Spleen (tissue), 11 donors: ENCODE measurements at regions not wholly inside any gene's neighbourhood (a gene's known extent, or its start where the extent isn't known, plus 50 kb on each side); places are given as distances from the start of the nearest gene placed in this dataset.
A peak's percentile ranks its signal among the peaks of the same experiment; 100 is the strongest.

Experiments
- DNase-seq: peaks from one replicate; pipeline ENCODE4 v3.0.0-alpha.2; 2020
- H3K27ac ChIP-seq, 8 donors: fragments of 200-600 bp; sonication (generic) in 7 of 8; 1 replicate in 4 of 8; 2 replicates in 4 of 8; pipeline versions ENCODE4 v1.5.0 to v1.8.0; 2016 to 2021; ENCODE audit warnings: inconsistent platforms in 4 of 8, mild to moderate bottlenecking in 4 of 8, moderate library complexity in 1 of 8
- H3K27me3 ChIP-seq, 7 donors: fragments of 200-600 bp; sonication (generic) in 6 of 7; replicated peaks in 1 of 7; 1 replicate in 4 of 7; 2 replicates in 3 of 7; pipeline versions ENCODE4 v1.5.0 to v1.8.0; 2016 to 2021; ENCODE audit warnings: inconsistent platforms in 3 of 7, mild to moderate bottlenecking in 1 of 7
- H3K36me3 ChIP-seq, 6 donors: fragments of 200-600 bp; sonication (generic) in 5 of 6; 1 replicate in 4 of 6; 2 replicates in 2 of 6; pipeline versions ENCODE4 v1.5.0 to v1.8.0; 2016 to 2021; ENCODE audit warnings: inconsistent platforms in 2 of 6
- H3K4me1 ChIP-seq, 6 donors: fragments of 200-600 bp; sonication (generic) in 5 of 6; 1 replicate in 3 of 6; 2 replicates in 3 of 6; pipeline versions ENCODE4 v1.5.0 to v1.8.0; 2016 to 2021; ENCODE audit warnings: inconsistent platforms in 3 of 6
- H3K4me3 ChIP-seq, 8 donors: fragments of 200-600 bp; sonication (generic) in 7 of 8; 1 replicate in 4 of 8; 2 replicates in 4 of 8; pipeline versions ENCODE4 v1.5.0 to v1.8.0; 2016 to 2021; ENCODE audit warnings: inconsistent platforms in 4 of 8, mild to moderate bottlenecking in 4 of 8, moderate library complexity in 2 of 8
- H3K9me3 ChIP-seq, 8 donors: fragments of 200-600 bp; sonication (generic) in 7 of 8; 1 replicate in 4 of 8; 2 replicates in 4 of 8; pipeline versions ENCODE4 v1.5.0 to v1.8.0; 2016 to 2021; ENCODE audit warnings: inconsistent platforms in 4 of 8
- POLR2A ChIP-seq, 3 donors: fragments of 450-650 bp; IDR thresholded peaks; one replicate each; pipeline ENCODE4 v1.5.1; 2017; ENCODE audit warnings: antibody characterized with exemption in 3 of 3, mild to moderate bottlenecking in 1 of 3
- POLR2AphosphoS5 ChIP-seq, 3 donors: sonication (generic); formaldehyde crosslinking; IDR thresholded peaks; one replicate each; pipeline ENCODE4 v1.5.1; 2017; ENCODE audit warnings: antibody characterized with exemption in 3 of 3
- WGBS, 5 donors: extraction: QIAGEN DNeasy Blood & Tissue Kit in 3 of 5; methylation state at CpG; one replicate each; pipeline versions ENCODE4 v1.1.5 to v1.1.7; 2013 to 2018; 5-methylcytosine and 5-hydroxymethylcytosine counted together
- intact Hi-C: fragments of 100-400 bp; cut with DNase I; formaldehyde crosslinking; loops from one replicate; pipeline ENCODE4 v1.15.0; 2023; ENCODE audit warnings: low total_unique reads
- TF ChIP-seq, protein P1 (sequence below), 11 experiments: fragments of 200-600 bp in 7 of 11; fragments of 450-650 bp in 4 of 11; sonication (generic) in 4 of 11; IDR thresholded peaks in 8 of 11; conservative IDR thresholded peaks in 3 of 11; 1 replicate in 7 of 11; 2 replicates in 4 of 11; pipeline versions ENCODE4 v1.4.0 to v1.8.0; 2016 to 2021; ENCODE audit warnings: antibody characterized with exemption in 11 of 11, inconsistent platforms in 4 of 11, mild to moderate bottlenecking in 1 of 11
- donor health status: healthy with polysubstance abuse.
- donor health status: DM: no; HTN: no; CAD: no; lungs with moderate emphysema.
- donor health status: DM: no; HTN: no; CAD: no.
- donor health status: Bipolar disorder and iron deficiency.
- donor health status: healthy.
- donor health status: DM: no; HTN: no; CAD: no.
- donor health status: DM: yes; HTN: yes; CAD: no.

DNA sequence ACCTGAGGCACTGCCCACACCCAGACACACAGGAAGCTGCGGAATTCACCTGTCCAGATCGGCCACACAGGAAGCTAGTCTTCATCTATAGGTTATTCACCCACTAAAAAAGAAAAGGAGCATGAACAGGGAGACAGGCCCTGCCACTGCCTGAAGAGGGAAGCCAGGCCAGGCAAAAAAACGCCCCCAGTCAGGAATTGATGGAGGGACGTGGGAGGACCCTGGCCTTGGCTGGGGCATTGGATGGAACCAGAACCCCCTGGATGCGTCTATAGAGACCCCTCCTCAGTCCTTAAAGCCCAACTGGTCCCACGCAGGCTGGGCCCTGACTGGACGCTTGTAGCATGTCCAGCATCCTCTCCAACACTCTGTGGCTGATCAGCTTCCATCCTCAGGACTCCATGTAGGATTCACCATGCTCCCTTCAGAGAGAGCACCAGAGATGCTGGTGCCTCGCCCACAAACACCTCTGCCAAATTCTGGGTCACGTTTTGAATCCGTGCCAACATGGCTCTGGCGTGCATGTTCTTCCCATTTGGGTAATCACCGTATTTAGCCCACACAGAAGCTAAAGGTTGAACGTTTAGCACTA lies 259.3 kb upstream of the TCERG1L start:
- H3K36me3 ChIP-seq, result no peaks in the 10 kb centered on the region
- H3K9me3 ChIP-seq, result peaks cover 0 to 12% (median 5%) of the 10 kb centered on the region in 8 donors
- no peak for TF ChIP-seq POLR2A (IDR thresholded peaks at IDR 0.05)
- TF ChIP-seq, protein P1, sequence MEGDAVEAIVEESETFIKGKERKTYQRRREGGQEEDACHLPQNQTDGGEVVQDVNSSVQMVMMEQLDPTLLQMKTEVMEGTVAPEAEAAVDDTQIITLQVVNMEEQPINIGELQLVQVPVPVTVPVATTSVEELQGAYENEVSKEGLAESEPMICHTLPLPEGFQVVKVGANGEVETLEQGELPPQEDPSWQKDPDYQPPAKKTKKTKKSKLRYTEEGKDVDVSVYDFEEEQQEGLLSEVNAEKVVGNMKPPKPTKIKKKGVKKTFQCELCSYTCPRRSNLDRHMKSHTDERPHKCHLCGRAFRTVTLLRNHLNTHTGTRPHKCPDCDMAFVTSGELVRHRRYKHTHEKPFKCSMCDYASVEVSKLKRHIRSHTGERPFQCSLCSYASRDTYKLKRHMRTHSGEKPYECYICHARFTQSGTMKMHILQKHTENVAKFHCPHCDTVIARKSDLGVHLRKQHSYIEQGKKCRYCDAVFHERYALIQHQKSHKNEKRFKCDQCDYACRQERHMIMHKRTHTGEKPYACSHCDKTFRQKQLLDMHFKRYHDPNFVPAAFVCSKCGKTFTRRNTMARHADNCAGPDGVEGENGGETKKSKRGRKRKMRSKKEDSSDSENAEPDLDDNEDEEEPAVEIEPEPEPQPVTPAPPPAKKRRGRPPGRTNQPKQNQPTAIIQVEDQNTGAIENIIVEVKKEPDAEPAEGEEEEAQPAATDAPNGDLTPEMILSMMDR (IDR thresholded peaks at IDR 0.05 in 8 of 11, conservative IDR thresholded peaks at IDR 0.05 in 3 of 11), result no peak
- no peak for TF ChIP-seq POLR2AphosphoS5 (IDR thresholded peaks at IDR 0.05)
- H3K27me3 ChIP-seq, result peaks cover 0 to 43% (median 0%) of the 10 kb centered on the region in 7 donors
- intact Hi-C loops, result no loop called here
- H3K27ac ChIP-seq, result no peak overlapping the region
- DNase-seq, result no peak
- H3K4me3 ChIP-seq, result no peak overlapping the region
- WGBS, 5 donors, result 74 to 85% (median 78%) methylated on average over 12 to 13 of the region's 13 CpGs
- no peaks in the 10 kb centered on the region for H3K4me1 ChIP-seq

DNA sequence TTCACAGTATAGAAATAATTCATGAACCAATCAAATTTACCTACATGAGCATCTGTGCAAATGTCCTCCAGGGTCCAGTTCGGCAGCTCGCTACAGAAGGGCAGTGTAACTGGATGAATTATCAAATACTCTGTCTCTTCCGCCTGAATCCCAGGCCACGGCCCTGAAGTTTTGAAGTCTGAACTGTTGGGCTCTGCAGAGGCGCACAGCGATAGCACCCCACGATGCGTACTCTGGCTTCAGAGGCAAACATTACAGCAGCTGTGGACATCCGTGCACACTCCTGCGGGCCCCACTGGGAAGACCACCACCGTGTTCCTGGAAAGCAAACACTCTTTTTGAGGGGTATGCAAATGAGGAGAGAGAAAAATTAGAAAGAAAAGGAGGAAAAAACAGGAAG lies 259.8 kb upstream of the TCERG1L start:
- 84 to 89% (median 85%) methylated on average over 11 of the region's 11 CpGs for WGBS, 5 donors

DNA sequence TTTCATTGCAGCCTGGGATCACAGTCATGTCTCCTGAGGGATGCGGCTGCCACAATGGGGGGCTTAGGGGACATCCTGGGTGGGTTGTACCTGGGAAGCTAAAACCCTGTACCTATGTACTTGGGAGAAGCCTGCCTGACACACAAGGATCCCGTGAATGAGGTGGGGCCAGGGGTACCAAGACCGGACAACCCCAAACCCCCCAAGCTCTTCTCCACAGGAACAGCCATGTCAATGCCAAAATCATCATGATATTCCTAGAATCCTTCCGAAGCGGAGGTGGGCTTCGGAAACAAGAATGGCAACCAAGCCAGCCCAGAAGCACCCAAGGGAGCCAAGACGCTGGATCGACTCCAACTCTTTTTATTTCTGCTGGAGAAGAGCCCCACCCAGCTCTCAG lies 260.3 kb upstream of the TCERG1L start:
- intact Hi-C loops, result no loop called here
- TF ChIP-seq, protein P1 (IDR thresholded peaks at IDR 0.05 in 8 of 11, conservative IDR thresholded peaks at IDR 0.05 in 3 of 11), result no peak
- TF ChIP-seq POLR2AphosphoS5 (IDR thresholded peaks at IDR 0.05) (no peak), POLR2A (IDR thresholded peaks at IDR 0.05) (no peak)
- no peak overlapping the region for H3K27ac ChIP-seq
- no peak overlapping the region for H3K4me3 ChIP-seq
- H3K4me1 ChIP-seq, result no peaks in the 10 kb centered on the region
- H3K36me3 ChIP-seq, result no peaks in the 10 kb centered on the region
- WGBS, 5 donors, result 87 to 94% (median 87%) methylated on average over 8 of the region's 8 CpGs
- peaks cover 0 to 1% (median 0%) of the 10 kb centered on the region in 8 donors for H3K9me3 ChIP-seq
- peaks cover 0 to 40% (median 0%) of the 10 kb centered on the region in 7 donors for H3K27me3 ChIP-seq
- no peak for DNase-seq

More for the DNA sequence above, 259.8 kb upstream of the TCERG1L start:
- Histone ChIP-seq H3K27me3 (peaks cover 0 to 42% (median 0%) of the 10 kb centered on the region in 7 donors), H3K27ac (no peak overlapping the region), H3K9me3 (peaks cover 0 to 6% (median 0%) of the 10 kb centered on the region in 8 donors), H3K4me1 (no peaks in the 10 kb centered on the region), H3K4me3 (no peak overlapping the region), H3K36me3 (no peaks in the 10 kb centered on the region)
- DNase-seq, result no peak
- intact Hi-C loops, result no loop called here
- TF ChIP-seq, protein P1 (IDR thresholded peaks at IDR 0.05 in 8 of 11, conservative IDR thresholded peaks at IDR 0.05 in 3 of 11), result no peak
- TF ChIP-seq POLR2AphosphoS5 (IDR thresholded peaks at IDR 0.05), result no peak
- TF ChIP-seq POLR2A (IDR thresholded peaks at IDR 0.05), result no peak

DNA sequence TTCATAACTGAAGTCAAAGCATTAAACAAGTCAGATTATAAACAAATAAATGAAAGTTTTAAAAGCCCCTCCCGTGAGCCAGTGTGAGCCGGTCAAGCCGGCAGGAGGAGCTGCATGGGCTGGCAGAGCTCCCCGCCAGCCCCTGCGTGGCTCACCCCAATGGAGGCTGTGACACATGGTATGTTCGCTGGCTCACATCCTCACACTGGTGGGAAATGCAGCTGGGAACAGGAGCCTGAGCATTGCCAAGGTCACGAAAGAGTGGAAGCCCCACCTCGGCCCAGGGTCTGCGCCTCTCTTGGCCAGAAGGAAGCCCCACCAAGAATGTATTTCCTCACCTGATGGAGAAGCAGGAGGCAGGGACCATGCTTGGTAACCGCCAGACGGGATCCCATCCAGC lies 261.7 kb upstream of the TCERG1L start:
- 74 to 92% (median 86%) methylated on average over 8 to 11 of the region's 11 CpGs for WGBS, 5 donors
- intact Hi-C loops, result no loop called here
- Histone ChIP-seq H3K4me1 (no peaks in the 10 kb centered on the region), H3K27ac (no peak overlapping the region), H3K27me3 (peaks cover 0 to 30% (median 0%) of the 10 kb centered on the region in 7 donors), H3K4me3 (no peak overlapping the region), H3K36me3 (no peaks in the 10 kb centered on the region), H3K9me3 (no peaks in the 10 kb centered on the region)
- no peak for TF ChIP-seq POLR2A (IDR thresholded peaks at IDR 0.05)
- TF ChIP-seq POLR2AphosphoS5 (IDR thresholded peaks at IDR 0.05), result no peak
- TF ChIP-seq, protein P1 (IDR thresholded peaks at IDR 0.05 in 8 of 11, conservative IDR thresholded peaks at IDR 0.05 in 3 of 11), result no peak
- peak; percentile 62 for DNase-seq
